ENCODE measurements at regions not wholly inside any gene's neighbourhood (a gene's known extent, or its start where the extent isn't known, plus 50 kb on each side); places are given as distances from the start of the nearest gene placed in this dataset.

DNA sequence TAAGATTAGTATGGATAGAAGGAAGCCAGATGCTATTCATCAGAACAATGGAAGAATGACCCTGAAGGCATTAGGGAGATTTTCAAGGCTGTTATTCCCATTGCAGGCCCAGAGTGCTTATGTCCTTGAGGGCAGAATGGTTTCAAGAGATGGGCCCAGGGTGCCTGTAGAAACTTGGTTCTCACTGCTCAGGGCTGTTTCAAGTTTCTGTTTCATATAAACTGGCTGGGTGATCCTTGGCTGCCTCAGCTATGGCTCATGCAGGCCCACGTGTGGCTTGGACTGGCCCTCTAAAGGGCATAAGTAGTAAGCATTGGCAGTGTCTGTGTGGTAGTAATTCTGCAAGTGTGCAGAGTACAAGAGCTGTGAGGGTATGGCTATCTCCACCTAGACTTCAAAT is 540.9 kb upstream of the MAN1A1 start:
- Histone ChIP-seq H3K36me3 (ENCODE audit: insufficient read depth, low read length) (no peaks in the 10 kb centered on the region), H3K9ac (ENCODE audit: low read length) (no peak overlapping the region), H3K4me2 (ENCODE audit: low read length) (no peak overlapping the region), H3K9me3 (ENCODE audit: low read length) (no peaks in the 10 kb centered on the region), H3K4me3 (ENCODE audit: low read length) (no peak overlapping the region), H3K27ac (ENCODE audit: low read length) (no peak overlapping the region), H4K20me1 (ENCODE audit: insufficient read depth) (no peaks in the 10 kb centered on the region), H2AFZ (ENCODE audit: low read depth, low read length) (no peak overlapping the region), H3F3A (ENCODE audit: insufficient read depth, low read length, poor library complexity, severe bottlenecking) (no peaks in the 10 kb centered on the region), H3K9me2 (ENCODE audit: insufficient read depth, low read length) (no peaks in the 10 kb centered on the region), H3K79me2 (replicated peaks; ENCODE audit: insufficient read depth, low read length) (no peaks in the 10 kb centered on the region), H3K27me3 (ENCODE audit: insufficient read depth, low read depth, low read length) (no peaks in the 10 kb centered on the region)
- TF ChIP-seq POLR2AphosphoS5 (IDR thresholded peaks at IDR 0.05) (no peak), RAD21 (conservative IDR thresholded peaks at IDR 0.05) (no peak), TAF1 (IDR thresholded peaks at IDR 0.05; ENCODE audit: low read depth) (no peak), MXI1 (conservative IDR thresholded peaks at IDR 0.05; ENCODE audit: poor library complexity, severe bottlenecking) (no peak), EP300 (conservative IDR thresholded peaks at IDR 0.05; ENCODE audit: poor library complexity, severe bottlenecking) (no peak), EZH2 (IDR thresholded peaks at IDR 0.05; ENCODE audit: borderline replicate concordance, insufficient read depth, low read length, poor library complexity, severe bottlenecking) (no peak), SMC3 (conservative IDR thresholded peaks at IDR 0.05; ENCODE audit: poor library complexity) (no peak)
- TF ChIP-seq, protein P1, sequence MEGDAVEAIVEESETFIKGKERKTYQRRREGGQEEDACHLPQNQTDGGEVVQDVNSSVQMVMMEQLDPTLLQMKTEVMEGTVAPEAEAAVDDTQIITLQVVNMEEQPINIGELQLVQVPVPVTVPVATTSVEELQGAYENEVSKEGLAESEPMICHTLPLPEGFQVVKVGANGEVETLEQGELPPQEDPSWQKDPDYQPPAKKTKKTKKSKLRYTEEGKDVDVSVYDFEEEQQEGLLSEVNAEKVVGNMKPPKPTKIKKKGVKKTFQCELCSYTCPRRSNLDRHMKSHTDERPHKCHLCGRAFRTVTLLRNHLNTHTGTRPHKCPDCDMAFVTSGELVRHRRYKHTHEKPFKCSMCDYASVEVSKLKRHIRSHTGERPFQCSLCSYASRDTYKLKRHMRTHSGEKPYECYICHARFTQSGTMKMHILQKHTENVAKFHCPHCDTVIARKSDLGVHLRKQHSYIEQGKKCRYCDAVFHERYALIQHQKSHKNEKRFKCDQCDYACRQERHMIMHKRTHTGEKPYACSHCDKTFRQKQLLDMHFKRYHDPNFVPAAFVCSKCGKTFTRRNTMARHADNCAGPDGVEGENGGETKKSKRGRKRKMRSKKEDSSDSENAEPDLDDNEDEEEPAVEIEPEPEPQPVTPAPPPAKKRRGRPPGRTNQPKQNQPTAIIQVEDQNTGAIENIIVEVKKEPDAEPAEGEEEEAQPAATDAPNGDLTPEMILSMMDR (IDR thresholded peaks at IDR 0.05; ENCODE audit: poor library complexity, severe bottlenecking): no peak
- TF ChIP-seq, protein P2, sequence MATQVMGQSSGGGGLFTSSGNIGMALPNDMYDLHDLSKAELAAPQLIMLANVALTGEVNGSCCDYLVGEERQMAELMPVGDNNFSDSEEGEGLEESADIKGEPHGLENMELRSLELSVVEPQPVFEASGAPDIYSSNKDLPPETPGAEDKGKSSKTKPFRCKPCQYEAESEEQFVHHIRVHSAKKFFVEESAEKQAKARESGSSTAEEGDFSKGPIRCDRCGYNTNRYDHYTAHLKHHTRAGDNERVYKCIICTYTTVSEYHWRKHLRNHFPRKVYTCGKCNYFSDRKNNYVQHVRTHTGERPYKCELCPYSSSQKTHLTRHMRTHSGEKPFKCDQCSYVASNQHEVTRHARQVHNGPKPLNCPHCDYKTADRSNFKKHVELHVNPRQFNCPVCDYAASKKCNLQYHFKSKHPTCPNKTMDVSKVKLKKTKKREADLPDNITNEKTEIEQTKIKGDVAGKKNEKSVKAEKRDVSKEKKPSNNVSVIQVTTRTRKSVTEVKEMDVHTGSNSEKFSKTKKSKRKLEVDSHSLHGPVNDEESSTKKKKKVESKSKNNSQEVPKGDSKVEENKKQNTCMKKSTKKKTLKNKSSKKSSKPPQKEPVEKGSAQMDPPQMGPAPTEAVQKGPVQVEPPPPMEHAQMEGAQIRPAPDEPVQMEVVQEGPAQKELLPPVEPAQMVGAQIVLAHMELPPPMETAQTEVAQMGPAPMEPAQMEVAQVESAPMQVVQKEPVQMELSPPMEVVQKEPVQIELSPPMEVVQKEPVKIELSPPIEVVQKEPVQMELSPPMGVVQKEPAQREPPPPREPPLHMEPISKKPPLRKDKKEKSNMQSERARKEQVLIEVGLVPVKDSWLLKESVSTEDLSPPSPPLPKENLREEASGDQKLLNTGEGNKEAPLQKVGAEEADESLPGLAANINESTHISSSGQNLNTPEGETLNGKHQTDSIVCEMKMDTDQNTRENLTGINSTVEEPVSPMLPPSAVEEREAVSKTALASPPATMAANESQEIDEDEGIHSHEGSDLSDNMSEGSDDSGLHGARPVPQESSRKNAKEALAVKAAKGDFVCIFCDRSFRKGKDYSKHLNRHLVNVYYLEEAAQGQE (IDR thresholded peaks at IDR 0.05; ENCODE audit: borderline replicate concordance): no peak

DNA sequence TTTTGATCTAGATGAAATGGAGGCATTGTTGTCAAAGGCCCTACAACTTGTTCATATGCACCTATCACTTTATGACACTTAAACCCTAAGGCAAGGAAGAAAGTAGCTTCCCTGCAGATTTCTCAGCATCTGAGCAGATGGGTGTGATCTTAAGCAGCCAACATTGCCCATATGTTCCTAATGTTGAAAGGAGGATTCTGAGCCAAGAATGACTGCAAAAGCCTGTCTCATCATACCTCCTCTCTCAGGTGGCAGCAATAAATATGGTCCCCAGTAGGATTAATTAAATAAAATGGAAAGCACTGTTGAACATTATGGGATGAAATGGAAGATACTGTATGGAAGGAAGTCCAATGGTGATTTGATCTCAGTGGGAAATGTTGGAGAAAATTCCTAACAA is 538.1 kb upstream of the MAN1A1 start:
- no peak overlapping the region for H3K4me3 ChIP-seq (ENCODE audit: low read length)
- TF ChIP-seq TAF1 (IDR thresholded peaks at IDR 0.05; ENCODE audit: low read depth) (no peak), RAD21 (conservative IDR thresholded peaks at IDR 0.05) (no peak), POLR2AphosphoS5 (IDR thresholded peaks at IDR 0.05) (no peak), EZH2 (IDR thresholded peaks at IDR 0.05; ENCODE audit: borderline replicate concordance, insufficient read depth, low read length, poor library complexity, severe bottlenecking) (no peak), EP300 (conservative IDR thresholded peaks at IDR 0.05; ENCODE audit: poor library complexity, severe bottlenecking) (no peak)
- TF ChIP-seq, protein P2 (IDR thresholded peaks at IDR 0.05; ENCODE audit: borderline replicate concordance): no peak
- H3K79me2 ChIP-seq (replicated peaks; ENCODE audit: insufficient read depth, low read length): no peaks in the 10 kb centered on the region
- H3K9me2 ChIP-seq (ENCODE audit: insufficient read depth, low read length): no peaks in the 10 kb centered on the region
- H3K9me3 ChIP-seq (ENCODE audit: low read length): no peaks in the 10 kb centered on the region
- H4K20me1 ChIP-seq (ENCODE audit: insufficient read depth): no peaks in the 10 kb centered on the region
- no peak overlapping the region for H3K27ac ChIP-seq (ENCODE audit: low read length)
- H3K27me3 ChIP-seq (ENCODE audit: insufficient read depth, low read depth, low read length): no peaks in the 10 kb centered on the region
- H3K4me2 ChIP-seq (ENCODE audit: low read length): no peak overlapping the region
- no peaks in the 10 kb centered on the region for H3K36me3 ChIP-seq (ENCODE audit: insufficient read depth, low read length)
- no peaks in the 10 kb centered on the region for H3F3A ChIP-seq (ENCODE audit: insufficient read depth, low read length, poor library complexity, severe bottlenecking)
- H2AFZ ChIP-seq (ENCODE audit: low read depth, low read length): no peak overlapping the region
- no peak overlapping the region for H3K9ac ChIP-seq (ENCODE audit: low read length)

Data from neural cell (in vitro differentiated cells).